ENCODE measurements at regions not wholly inside any gene's neighbourhood (a gene's known extent, or its start where the extent isn't known, plus 50 kb on each side); places are given as distances from the start of the nearest gene placed in this dataset.
"Not testable (repeated sequence)": the region's sequence is repeated elsewhere in the genome, so short reads cannot be mapped to it uniquely, and the experiment has no call there.

GRCh38 chr6:21939066-21939465 is 345.5 kb downstream of the SOX4 start:
- TF ChIP-seq MXI1 (IDR thresholded peaks at IDR 0.05; ENCODE audit: borderline replicate concordance, low read depth, low read length); POLR2A (IDR thresholded peaks at IDR 0.05; ENCODE audit: low read depth, low read length); USF2 (IDR thresholded peaks at IDR 0.05; ENCODE audit: low read depth, low read length); CEBPB (IDR thresholded peaks at IDR 0.05; ENCODE audit: low read depth, low read length); BHLHE40 (IDR thresholded peaks at IDR 0.05; ENCODE audit: low read depth, low read length); MAFK (IDR thresholded peaks at IDR 0.05; ENCODE audit: low read depth, low read length); RFX5 (IDR thresholded peaks at IDR 0.05; ENCODE audit: low read depth, low read length): not testable (repeated sequence)
- TF ChIP-seq, protein P1, sequence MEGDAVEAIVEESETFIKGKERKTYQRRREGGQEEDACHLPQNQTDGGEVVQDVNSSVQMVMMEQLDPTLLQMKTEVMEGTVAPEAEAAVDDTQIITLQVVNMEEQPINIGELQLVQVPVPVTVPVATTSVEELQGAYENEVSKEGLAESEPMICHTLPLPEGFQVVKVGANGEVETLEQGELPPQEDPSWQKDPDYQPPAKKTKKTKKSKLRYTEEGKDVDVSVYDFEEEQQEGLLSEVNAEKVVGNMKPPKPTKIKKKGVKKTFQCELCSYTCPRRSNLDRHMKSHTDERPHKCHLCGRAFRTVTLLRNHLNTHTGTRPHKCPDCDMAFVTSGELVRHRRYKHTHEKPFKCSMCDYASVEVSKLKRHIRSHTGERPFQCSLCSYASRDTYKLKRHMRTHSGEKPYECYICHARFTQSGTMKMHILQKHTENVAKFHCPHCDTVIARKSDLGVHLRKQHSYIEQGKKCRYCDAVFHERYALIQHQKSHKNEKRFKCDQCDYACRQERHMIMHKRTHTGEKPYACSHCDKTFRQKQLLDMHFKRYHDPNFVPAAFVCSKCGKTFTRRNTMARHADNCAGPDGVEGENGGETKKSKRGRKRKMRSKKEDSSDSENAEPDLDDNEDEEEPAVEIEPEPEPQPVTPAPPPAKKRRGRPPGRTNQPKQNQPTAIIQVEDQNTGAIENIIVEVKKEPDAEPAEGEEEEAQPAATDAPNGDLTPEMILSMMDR (conservative IDR thresholded peaks at IDR 0.05; ENCODE audit: low read depth, low read length) = not testable (repeated sequence)
